Activated CD8-positive, alpha-beta memory T cell treated with anti-CD3 and anti-CD28 coated beads for 36 hours (primary cell): ENCODE measurements at regions not wholly inside any gene's neighbourhood (a gene's known extent, or its start where the extent isn't known, plus 50 kb on each side); places are given as distances from the start of the nearest gene placed in this dataset.

Experiments
- CTCF ChIA-PET: fragments of 350-600 bp; sonication (Branson Sonifier 250); formaldehyde crosslinking; loops from one replicate; lab custom pipeline; 2021; ENCODE audit warnings: antibody characterized with exemption; lab: Charles Lee
- POLR2A ChIA-PET: fragments of 350-600 bp; sonication (Branson Sonifier 250); formaldehyde crosslinking; loops from one replicate; lab custom pipeline; 2021; ENCODE audit warnings: antibody characterized with exemption; lab: Charles Lee

GRCh38 chr5:39986614-39987013 is 561.8 kb upstream of the DAB2 start:
- ChIA-PET CTCF (no interaction called here), POLR2A (no interaction called here)

GRCh38 chr5:39980056-39980455 is 555.3 kb upstream of the DAB2 start:
- CTCF ChIA-PET: no interaction called here
- POLR2A ChIA-PET: no interaction called here

- CTCF ChIA-PET: no interaction called here
- POLR2A ChIA-PET: no interaction called here
Measured at GRCh38 chr5:39977066-39977655, 552.4 kb upstream of the DAB2 start.

GRCh38 chr5:39970117-39970798 is 545.5 kb upstream of the DAB2 start:
- POLR2A ChIA-PET: no interaction called here
- CTCF ChIA-PET: no interaction called here

- ChIA-PET POLR2A (no interaction called here), CTCF (no interaction called here)
Measured at GRCh38 chr5:39968381-39968780, 543.6 kb upstream of the DAB2 start.

- ChIA-PET POLR2A (no interaction called here), CTCF (no interaction called here)
Measured at GRCh38 chr5:39955156-39955555, 530.4 kb upstream of the DAB2 start.

- ChIA-PET POLR2A (no interaction called here), CTCF (no interaction called here)
Measured at GRCh38 chr5:39951070-39951469, 526.3 kb upstream of the DAB2 start.

GRCh38 chr5:39948867-39949468 is 524.2 kb upstream of the DAB2 start:
- ChIA-PET POLR2A (interaction anchor here (1.5 kb wide), 1 partner anchor 741 kb away, joined by 3 read pairs; no protein-coding TSS in a partner anchor), CTCF (interaction anchor here (0.6 to 1.9 kb wide), 4 partner anchors 349 to 726 kb away, joined by 3 to 4 read pairs (median 3); no protein-coding TSS in a partner anchor)

- ChIA-PET POLR2A (interaction anchor here (1.5 kb wide), 1 partner anchor 741 kb away, joined by 3 read pairs; no protein-coding TSS in a partner anchor), CTCF (interaction anchor here (0.6 to 1.9 kb wide), 2 partner anchors 356 to 727 kb away, joined by 3 to 4 read pairs; no protein-coding TSS in a partner anchor)
Measured at GRCh38 chr5:39948341-39948740, 523.6 kb upstream of the DAB2 start.

GRCh38 chr5:39947657-39948056 is 522.9 kb upstream of the DAB2 start:
- CTCF ChIA-PET: interaction anchor here (1.9 kb wide), 1 partner anchor 728 kb away, joined by 4 read pairs; no protein-coding TSS in a partner anchor
- POLR2A ChIA-PET: no interaction called here

GRCh38 chr5:39946356-39947045 is 521.7 kb upstream of the DAB2 start:
- CTCF ChIA-PET: no interaction called here
- POLR2A ChIA-PET: no interaction called here

- POLR2A ChIA-PET: no interaction called here
- CTCF ChIA-PET: interaction anchor here (0.6 kb wide), 1 partner anchor 333 kb away, joined by 3 read pairs; no protein-coding TSS in a partner anchor
Measured at GRCh38 chr5:39945870-39946269, 521.1 kb upstream of the DAB2 start.

- ChIA-PET CTCF (no interaction called here), POLR2A (no interaction called here)
Measured at GRCh38 chr5:39943811-39944210, 519.0 kb upstream of the DAB2 start.

GRCh38 chr5:39942606-39943005 is 517.8 kb upstream of the DAB2 start:
- ChIA-PET POLR2A (no interaction called here), CTCF (no interaction called here)

GRCh38 chr5:39941416-39941815 is 516.6 kb upstream of the DAB2 start:
- ChIA-PET CTCF (no interaction called here), POLR2A (no interaction called here)

GRCh38 chr5:39934830-39935229 is 510.1 kb upstream of the DAB2 start:
- ChIA-PET POLR2A (no interaction called here), CTCF (no interaction called here)

GRCh38 chr5:39933061-39933460 is 508.3 kb upstream of the DAB2 start:
- CTCF ChIA-PET: no interaction called here
- POLR2A ChIA-PET: no interaction called here

- ChIA-PET POLR2A (no interaction called here), CTCF (no interaction called here)
Measured at GRCh38 chr5:39928709-39929108, 503.9 kb upstream of the DAB2 start.

- ChIA-PET CTCF (no interaction called here), POLR2A (no interaction called here)
Measured at GRCh38 chr5:39919876-39920275, 495.1 kb upstream of the DAB2 start.

- POLR2A ChIA-PET: no interaction called here
- CTCF ChIA-PET: no interaction called here
Measured at GRCh38 chr5:39912906-39913305, 488.1 kb upstream of the DAB2 start.
